CD14-positive monocyte (primary cell): ENCODE measurements at regions not wholly inside any gene's neighbourhood (a gene's known extent, or its start where the extent isn't known, plus 50 kb on each side); places are given as distances from the start of the nearest gene placed in this dataset.

Experiments used
- DNase-seq, 3 donors: peaks; one replicate each; pipeline ENCODE4 v3.0.0-alpha.2; 2011 to 2022
- H2AFZ ChIP-seq: 2 replicates; pipeline ENCODE4 v1.6.0; 2012; ENCODE audit warnings: mild to moderate bottlenecking, low read depth, low read length, inconsistent platforms; ENCODE audit not compliant: insufficient read depth, poor library complexity, severe bottlenecking
- H3K27ac ChIP-seq, 2 donors: 1 replicate in 1 of 2; 2 replicates in 1 of 2; pipeline ENCODE4 v1.5.1; 2012 to 2013; ENCODE audit warnings: low read length in 2 of 2, control low read depth in 1 of 2, inconsistent platforms in 1 of 2, low read depth in 1 of 2, mild to moderate bottlenecking in 1 of 2
- H3K27me3 ChIP-seq, 2 donors: one replicate each; pipeline versions ENCODE4 v1.6.0 to v1.6.1; 2011 to 2013; ENCODE audit warnings: low read length in 2 of 2; ENCODE audit not compliant: control insufficient read depth in 2 of 2, insufficient read depth in 2 of 2
- H3K36me3 ChIP-seq, 2 donors: replicated peaks in 1 of 2; 1 replicate in 1 of 2; 2 replicates in 1 of 2; pipeline versions ENCODE4 v1.5.1 to v1.6.1; 2012 to 2013; ENCODE audit warnings: low read length in 2 of 2, control low read depth in 1 of 2, inconsistent platforms in 1 of 2, mild to moderate bottlenecking in 1 of 2; ENCODE audit not compliant: insufficient read depth in 2 of 2, control insufficient read depth in 1 of 2
- H3K4me1 ChIP-seq, 2 donors: 1 replicate in 1 of 2; 2 replicates in 1 of 2; pipeline versions ENCODE4 v1.5.1 to v1.6.1; 2012 to 2013; ENCODE audit warnings: low read length in 2 of 2, control low read depth in 1 of 2, inconsistent platforms in 1 of 2, mild to moderate bottlenecking in 1 of 2, moderate library complexity in 1 of 2; ENCODE audit not compliant: insufficient read depth in 2 of 2, control insufficient read depth in 1 of 2
- H3K4me2 ChIP-seq: replicated peaks from 2 replicates; pipeline ENCODE3; 2012; ENCODE audit warnings: low read length, moderate library complexity, mild to moderate bottlenecking; ENCODE audit not compliant: poor library complexity, severe bottlenecking; ENCODE audit errors: extremely low read depth
- H3K4me3 ChIP-seq, 3 experiments: fragments of 200-600 bp in 1 of 3; sonication (generic) in 1 of 3; replicated peaks in 1 of 3; 1 replicate in 2 of 3; 2 replicates in 1 of 3; pipeline ENCODE4 v1.5.1; 2011 to 2013; ENCODE audit warnings: low read length in 3 of 3, mild to moderate bottlenecking in 3 of 3, control low read depth in 2 of 3, low read depth in 2 of 3, inconsistent platforms in 1 of 3, moderate library complexity in 1 of 3
- H3K79me2 ChIP-seq: 2 replicates; pipeline ENCODE4 v1.6.0; 2012; ENCODE audit warnings: mild to moderate bottlenecking, control low read depth, inconsistent platforms, low read length, moderate library complexity; ENCODE audit not compliant: insufficient read depth
- H3K9ac ChIP-seq: 2 replicates; pipeline ENCODE4 v1.6.0; 2017; ENCODE audit warnings: low read length, mild to moderate bottlenecking; ENCODE audit not compliant: insufficient read depth, poor library complexity, severe bottlenecking
- H3K9me3 ChIP-seq, 2 donors: replicated peaks in 1 of 2; 1 replicate in 1 of 2; 2 replicates in 1 of 2; pipeline versions ENCODE4 v1.5.1 to v1.6.1; 2012 to 2013; ENCODE audit warnings: low read length in 2 of 2, control low read depth in 1 of 2; ENCODE audit not compliant: control insufficient read depth in 1 of 2, insufficient read depth in 1 of 2
- H4K20me1 ChIP-seq: 2 replicates; pipeline ENCODE4 v1.6.0; 2012; ENCODE audit warnings: mild to moderate bottlenecking, low read length, control low read depth, moderate library complexity; ENCODE audit not compliant: insufficient read depth
- H3K27ac Mint-ChIP-seq, 7 donors: one replicate each; pipeline ENCODE4 v1.8.0; 2020; ENCODE audit warnings: mild to moderate bottlenecking in 7 of 7, mixed read lengths in 7 of 7, moderate library complexity in 6 of 7, inconsistent platforms in 2 of 7
- H3K27me3 Mint-ChIP-seq, 3 donors: one replicate each; pipeline ENCODE4 v1.8.0; 2021 to 2022; ENCODE audit warnings: low read depth in 3 of 3, mild to moderate bottlenecking in 3 of 3, mixed read lengths in 3 of 3, moderate library complexity in 3 of 3, inconsistent platforms in 1 of 3
- H3K36me3 Mint-ChIP-seq, 2 donors: one replicate each; pipeline ENCODE4 v1.8.0; 2020; ENCODE audit warnings: mixed read lengths in 2 of 2, inconsistent platforms in 1 of 2, mild to moderate bottlenecking in 1 of 2
- H3K4me1 Mint-ChIP-seq: one replicate; pipeline ENCODE4 v1.8.0; 2020; ENCODE audit warnings: mild to moderate bottlenecking, mixed read lengths
- H3K4me3 Mint-ChIP-seq, 2 donors: one replicate each; pipeline ENCODE4 v1.8.0; 2020; ENCODE audit warnings: mild to moderate bottlenecking in 2 of 2, mixed read lengths in 2 of 2, moderate library complexity in 1 of 2
- H3K9me3 Mint-ChIP-seq, 7 donors: one replicate each; pipeline ENCODE4 v1.8.0; 2020 to 2022; ENCODE audit warnings: mixed read lengths in 7 of 7, mild to moderate bottlenecking in 6 of 7, moderate library complexity in 6 of 7, inconsistent platforms in 2 of 7
- CTCF ChIP-seq: fragments of 200-600 bp; IDR thresholded peaks from one replicate; pipeline ENCODE4 v1.8.0; 2022; ENCODE audit warnings: antibody characterized with exemption, mild to moderate bottlenecking
- WGBS: methylation state at CpG from one replicate; pipeline ENCODE4 v1.1.5; 2013; ENCODE audit warnings: missing lambda C conversion rate; ENCODE audit not compliant: insufficient coverage; 5-methylcytosine and 5-hydroxymethylcytosine counted together
- intact Hi-C, 2 donors: fragments of 100-400 bp; cut with micrococcal nuclease; formaldehyde crosslinking; loops; one replicate each; pipeline versions ENCODE4 v1.15.0 to v1.15.1; 2023

DNA sequence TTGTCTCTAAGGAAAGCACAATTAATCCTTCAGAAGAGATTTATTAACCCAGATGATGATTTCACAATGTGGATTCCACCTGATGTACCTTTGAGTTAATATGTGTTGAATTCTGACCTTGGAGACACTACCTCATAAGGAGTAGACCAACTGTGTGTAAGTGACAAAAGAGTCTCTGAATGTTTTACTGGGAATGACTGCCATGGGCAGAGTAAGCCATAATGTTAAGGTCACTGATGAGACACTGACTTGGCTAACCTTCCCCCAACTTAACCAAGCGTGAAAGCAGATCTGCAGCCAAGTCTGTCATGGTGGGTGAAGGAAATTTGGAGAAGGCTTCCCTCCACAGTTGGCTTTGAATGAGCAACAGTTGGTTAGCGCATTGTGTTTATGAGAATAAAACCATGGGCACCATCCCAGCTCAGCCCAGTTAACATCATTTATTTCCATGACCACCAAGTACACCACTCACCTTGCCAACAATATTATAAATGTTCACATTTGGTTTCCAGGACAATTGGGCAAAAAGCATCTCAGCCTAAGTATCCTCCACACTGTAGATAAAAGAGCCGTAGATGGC lies 618.5 kb downstream of the KCNJ2 start:
- Mint-ChIP-seq H3K36me3 (no peaks in the 10 kb centered on the region), H3K9me3 (peaks cover 0 to 10% (median 6%) of the 10 kb centered on the region in 7 donors), H3K27ac (no peak overlapping the region), H3K27me3 (peaks cover 0 to 2% (median 0%) of the 10 kb centered on the region in 3 donors), H3K4me1 (no peaks in the 10 kb centered on the region), H3K4me3 (no peak overlapping the region)
- Histone ChIP-seq H3K4me2 (no peak overlapping the region), H3K27ac (no peak overlapping the region), H3K4me3 (no peak overlapping the region), H3K36me3 (no peaks in the 10 kb centered on the region), H3K9ac (no peak overlapping the region), H3K27me3 (no peaks in the 10 kb centered on the region), H4K20me1 (no peaks in the 10 kb centered on the region), H2AFZ (no peak overlapping the region), H3K79me2 (no peaks in the 10 kb centered on the region), H3K4me1 (no peaks in the 10 kb centered on the region), H3K9me3 (peaks cover 0 to 3% of the 10 kb centered on the region in 2 donors)
- intact Hi-C loops = no loop called here
- DNase-seq = no peak
- WGBS = no CpG with 5 or more reads among the region's 3 CpGs
- TF ChIP-seq CTCF = no peak

GRCh38 chr17:70791748-70792443 lies 622.6 kb downstream of the KCNJ2 start:
- Histone ChIP-seq H3K79me2 (no peaks in the 10 kb centered on the region), H4K20me1 (no peaks in the 10 kb centered on the region), H2AFZ (no peak overlapping the region), H3K4me3 (no peak overlapping the region), H3K9me3 (peaks cover 0 to 3% of the 10 kb centered on the region in 2 donors), H3K9ac (no peak overlapping the region), H3K4me2 (no peak overlapping the region), H3K27me3 (no peaks in the 10 kb centered on the region), H3K4me1 (no peaks in the 10 kb centered on the region), H3K36me3 (no peaks in the 10 kb centered on the region), H3K27ac (no peak overlapping the region)
- peaks cover 0 to 2% (median 0%) of the 10 kb centered on the region in 3 donors for H3K27me3 Mint-ChIP-seq
- no peak overlapping the region for H3K27ac Mint-ChIP-seq
- no peak overlapping the region for H3K4me3 Mint-ChIP-seq
- H3K4me1 Mint-ChIP-seq = no peaks in the 10 kb centered on the region
- intact Hi-C loops = no loop called here
- TF ChIP-seq CTCF = no peak
- no peaks in the 10 kb centered on the region for H3K36me3 Mint-ChIP-seq
- 90% methylated on average over 2 of the region's 5 CpGs for WGBS
- H3K9me3 Mint-ChIP-seq = peaks cover 0 to 8% (median 5%) of the 10 kb centered on the region in 7 donors
- DNase-seq = no peak
